ENCODE measurements at regions not wholly inside any gene's neighbourhood (a gene's known extent, or its start where the extent isn't known, plus 50 kb on each side); places are given as distances from the start of the nearest gene placed in this dataset.

GRCh38 chr22:23384923-23385677, 195.0 kb downstream of the IGLL1 start:
- TF ChIP-seq CTCF (IDR thresholded peaks at IDR 0.05; ENCODE audit: control extremely low read depth, extremely low read depth, low read depth, missing control alignments) = no peak
- no peak for DNase-seq (ENCODE audit: extremely low spot score)
- ChIA-PET CTCF (interaction anchor here (0.6 to 2.0 kb wide), 32 partner anchors 9 to 426 kb away, joined by 3 to 20 read pairs (median 4); partner anchors contain the start of gene DRICH1), POLR2A (no interaction called here)

GRCh38 chr22:23384431-23384830, 195.7 kb downstream of the IGLL1 start:
- no peak for TF ChIP-seq CTCF (IDR thresholded peaks at IDR 0.05; ENCODE audit: control extremely low read depth, extremely low read depth, low read depth, missing control alignments)
- CTCF ChIA-PET = interaction anchor here (1.3 to 2.0 kb wide), 3 partner anchors 9 to 16 kb away, joined by 3 to 9 read pairs (median 5); no protein-coding TSS in a partner anchor
- POLR2A ChIA-PET = no interaction called here
- no peak for DNase-seq (ENCODE audit: extremely low spot score)

- ChIA-PET CTCF (interaction anchor here (1.1 to 1.6 kb wide), 4 partner anchors 8 to 102 kb away, joined by 3 to 5 read pairs (median 3); no protein-coding TSS in a partner anchor), POLR2A (no interaction called here)
- DNase-seq (ENCODE audit: extremely low spot score) = no peak
- TF ChIP-seq CTCF (IDR thresholded peaks at IDR 0.05; ENCODE audit: control extremely low read depth, extremely low read depth, low read depth, missing control alignments) = no peak
Observed at GRCh38 chr22:23383491-23384361, 196.4 kb downstream of the IGLL1 start.

GRCh38 chr22:23382428-23383218, 197.5 kb downstream of the IGLL1 start:
- no peak for TF ChIP-seq CTCF (IDR thresholded peaks at IDR 0.05; ENCODE audit: control extremely low read depth, extremely low read depth, low read depth, missing control alignments)
- DNase-seq (ENCODE audit: extremely low spot score) = no peak
- ChIA-PET CTCF (interaction anchor here (1.1 to 1.2 kb wide), 2 partner anchors 18 to 101 kb away, joined by 3 read pairs; no protein-coding TSS in a partner anchor), POLR2A (no interaction called here)

GRCh38 chr22:23381661-23382427, 198.2 kb downstream of the IGLL1 start:
- DNase-seq (ENCODE audit: extremely low spot score) = no peak
- CTCF ChIA-PET = no interaction called here
- TF ChIP-seq CTCF (IDR thresholded peaks at IDR 0.05; ENCODE audit: control extremely low read depth, extremely low read depth, low read depth, missing control alignments) = no peak
- POLR2A ChIA-PET = no interaction called here

All from GM10248 (cell line).